ENCODE measurements at regions not wholly inside any gene's neighbourhood (a gene's known extent, or its start where the extent isn't known, plus 50 kb on each side); places are given as distances from the start of the nearest gene placed in this dataset.

- peak; percentile 8 for DNase-seq
Observed at GRCh38 chr14:104431929-104432541, 147.5 kb upstream of the C14orf180 start.

- DNase-seq, result peak; percentile 9
Observed at GRCh38 chr14:104432611-104433231, 146.8 kb upstream of the C14orf180 start.

GRCh38 chr14:104433401-104434213, 146.0 kb upstream of the C14orf180 start:
- no peak for DNase-seq

GRCh38 chr14:104434214-104435076, 145.1 kb upstream of the C14orf180 start:
- DNase-seq, result no peak

- DNase-seq, result no peak
Observed at GRCh38 chr14:104435147-104436046, 144.2 kb upstream of the C14orf180 start.

GRCh38 chr14:104436047-104436591, 143.4 kb upstream of the C14orf180 start:
- DNase-seq, result no peak

- DNase-seq, result peak; percentile 35
Observed at GRCh38 chr14:104436741-104437701, 142.5 kb upstream of the C14orf180 start.

- no peak for DNase-seq
Observed at GRCh38 chr14:104437703-104438102, 141.9 kb upstream of the C14orf180 start.

GRCh38 chr14:104438166-104438887, 141.2 kb upstream of the C14orf180 start:
- no peak for DNase-seq

GRCh38 chr14:104439625-104440024, 139.9 kb upstream of the C14orf180 start:
- DNase-seq, result no peak

GRCh38 chr14:104440297-104440956, 139.1 kb upstream of the C14orf180 start:
- no peak for DNase-seq

GRCh38 chr14:104441275-104442106, 138.1 kb upstream of the C14orf180 start:
- no peak for DNase-seq

GRCh38 chr14:104442107-104442551, 137.4 kb upstream of the C14orf180 start:
- DNase-seq, result no peak

- no peak for DNase-seq
Observed at GRCh38 chr14:104442631-104443390, 136.8 kb upstream of the C14orf180 start.

- no peak for DNase-seq
Observed at GRCh38 chr14:104443391-104444158, 136.0 kb upstream of the C14orf180 start.
